ENCODE measurements at regions not wholly inside any gene's neighbourhood (a gene's known extent, or its start where the extent isn't known, plus 50 kb on each side); places are given as distances from the start of the nearest gene placed in this dataset.

DNA sequence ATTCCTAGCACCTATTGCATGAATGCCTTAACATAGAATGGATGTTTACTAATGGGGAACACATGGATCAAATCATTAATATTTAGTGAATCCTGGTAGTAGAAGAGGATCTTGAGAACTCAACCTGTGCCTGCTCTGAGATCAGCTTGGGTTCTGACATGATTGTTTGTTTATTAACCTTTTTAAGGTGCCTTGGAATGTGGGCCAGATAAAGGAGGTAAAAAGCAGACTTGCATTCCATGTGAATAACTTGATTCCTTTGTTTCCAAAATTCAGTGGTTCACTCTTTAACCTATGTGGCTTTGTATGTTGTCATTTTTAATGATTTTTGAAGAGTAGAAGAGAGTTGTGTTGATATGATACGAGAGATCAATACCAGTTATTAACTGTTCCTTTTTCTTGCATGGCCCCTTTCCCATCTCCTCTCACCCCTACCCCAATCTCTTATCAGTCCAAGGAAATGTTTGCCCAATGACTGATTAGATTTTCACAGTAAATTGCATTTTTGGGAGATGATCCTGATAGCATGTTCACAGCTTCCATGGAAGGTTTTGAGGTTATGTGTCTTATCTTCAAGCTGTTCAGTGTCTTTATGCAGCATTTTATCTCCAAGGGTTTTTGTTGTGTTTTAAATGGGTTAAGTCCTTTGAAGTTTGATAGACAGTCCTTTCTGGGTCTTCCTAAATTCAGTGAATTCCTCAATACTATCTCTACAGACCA is 193.7 kb upstream of the FRMD6 start:
- H3K4me3 ChIP-seq (ENCODE audit: low read length in 3 of 3) = no peak overlapping the region
- intact Hi-C loops (cut with DNase I) = no loop called here
- H3K27me3 ChIP-seq (ENCODE audit: control insufficient read depth, insufficient read depth, low read length) = no peaks in the 10 kb centered on the region
- no peak overlapping the region for H3K27ac ChIP-seq (ENCODE audit: low read depth in 2 of 2, low read length in 2 of 2)
- no peaks in the 10 kb centered on the region for H3K9me3 ChIP-seq (ENCODE audit: control insufficient read depth in 2 of 3, insufficient read depth in 1 of 3, low read length in 3 of 3)
- no peaks in the 10 kb centered on the region for H3K4me1 ChIP-seq (ENCODE audit: control insufficient read depth in 2 of 3, insufficient read depth in 2 of 3, low read depth in 1 of 3, low read length in 3 of 3)
- no peak overlapping the region for H3K9ac ChIP-seq (ENCODE audit: low read length in 3 of 3)
- DNase-seq (no peak), FAIRE-seq (no peak)
- no peak for TF ChIP-seq CTCF (IDR thresholded peaks at IDR 0.05; ENCODE audit: borderline replicate concordance, extremely low read depth, insufficient read depth)
- no peaks in the 10 kb centered on the region for H3K36me3 ChIP-seq (ENCODE audit: control insufficient read depth in 2 of 3, insufficient read depth in 3 of 3, low read length in 3 of 3)

DNA sequence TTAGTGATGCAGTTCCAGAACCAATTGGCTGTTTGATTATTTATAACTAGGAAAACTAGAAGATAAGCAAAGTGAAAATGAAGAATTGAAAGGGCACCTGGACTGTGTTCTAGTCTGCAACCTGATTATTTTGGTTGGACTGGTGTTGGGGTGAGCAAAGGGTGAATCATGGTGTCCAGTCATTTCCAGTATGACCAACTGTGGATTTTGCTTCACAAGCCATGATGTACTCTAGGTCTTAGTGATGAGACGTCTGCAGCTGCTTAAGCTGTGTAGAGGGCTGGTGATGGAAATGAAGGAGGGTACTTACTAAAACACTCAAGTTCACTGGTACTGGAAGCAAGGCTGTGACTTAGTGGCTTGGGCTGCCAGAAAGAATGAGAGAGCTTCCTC is 193.2 kb upstream of the FRMD6 start:
- DNase-seq = no peak
- no peak for TF ChIP-seq CTCF (IDR thresholded peaks at IDR 0.05; ENCODE audit: borderline replicate concordance, extremely low read depth, insufficient read depth)
- no peaks in the 10 kb centered on the region for H3K36me3 ChIP-seq (ENCODE audit: control insufficient read depth in 2 of 3, insufficient read depth in 3 of 3, low read length in 3 of 3)
- H3K4me1 ChIP-seq (ENCODE audit: control insufficient read depth in 2 of 3, insufficient read depth in 2 of 3, low read depth in 1 of 3, low read length in 3 of 3) = no peaks in the 10 kb centered on the region
- no peak overlapping the region for H3K27ac ChIP-seq (ENCODE audit: low read depth in 2 of 2, low read length in 2 of 2)
- H3K4me3 ChIP-seq (ENCODE audit: low read length in 3 of 3) = no peak overlapping the region
- no peak overlapping the region for H3K9ac ChIP-seq (ENCODE audit: low read length in 3 of 3)
- intact Hi-C loops (cut with DNase I) = no loop called here
- no peaks in the 10 kb centered on the region for H3K27me3 ChIP-seq (ENCODE audit: control insufficient read depth, insufficient read depth, low read length)
- FAIRE-seq = no peak
- H3K9me3 ChIP-seq (ENCODE audit: control insufficient read depth in 2 of 3, insufficient read depth in 1 of 3, low read length in 3 of 3) = no peaks in the 10 kb centered on the region

DNA sequence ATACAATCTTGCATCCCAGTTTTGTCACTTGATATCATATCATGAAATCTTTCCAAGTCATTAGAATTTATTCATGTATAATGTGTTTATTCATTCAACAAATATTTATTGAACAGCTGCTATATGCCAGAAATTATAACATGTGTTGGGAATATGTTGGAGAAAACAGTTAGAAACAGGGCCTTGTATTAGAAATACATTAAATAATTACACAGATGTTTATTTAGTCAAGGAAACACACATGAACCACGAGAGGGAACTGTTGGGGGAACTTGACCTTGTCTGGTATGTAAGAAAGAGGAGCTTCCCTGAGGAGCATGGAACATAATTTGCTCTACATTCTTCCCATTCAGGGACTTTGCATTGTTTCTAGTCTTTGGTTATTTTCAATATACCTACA is 191.7 kb upstream of the FRMD6 start:
- H3K36me3 ChIP-seq (ENCODE audit: control insufficient read depth in 2 of 3, insufficient read depth in 3 of 3, low read length in 3 of 3) = no peaks in the 10 kb centered on the region
- no peak overlapping the region for H3K9ac ChIP-seq (ENCODE audit: low read length in 3 of 3)
- DNase-seq (no peak), FAIRE-seq (no peak)
- TF ChIP-seq CTCF (IDR thresholded peaks at IDR 0.05; ENCODE audit: borderline replicate concordance, extremely low read depth, insufficient read depth) = no peak
- no peaks in the 10 kb centered on the region for H3K27me3 ChIP-seq (ENCODE audit: control insufficient read depth, insufficient read depth, low read length)
- H3K4me1 ChIP-seq (ENCODE audit: control insufficient read depth in 2 of 3, insufficient read depth in 2 of 3, low read depth in 1 of 3, low read length in 3 of 3) = no peaks in the 10 kb centered on the region
- intact Hi-C loops (cut with DNase I) = no loop called here
- no peaks in the 10 kb centered on the region for H3K9me3 ChIP-seq (ENCODE audit: control insufficient read depth in 2 of 3, insufficient read depth in 1 of 3, low read length in 3 of 3)
- H3K4me3 ChIP-seq (ENCODE audit: low read length in 3 of 3) = no peak overlapping the region
- no peak overlapping the region for H3K27ac ChIP-seq (ENCODE audit: low read depth in 2 of 2, low read length in 2 of 2)

GRCh38 chr14:51462182-51462581 is 189.5 kb upstream of the FRMD6 start:
- Histone ChIP-seq H3K9me3 (ENCODE audit: control insufficient read depth in 2 of 3, insufficient read depth in 1 of 3, low read length in 3 of 3) (no peaks in the 10 kb centered on the region), H3K4me3 (ENCODE audit: low read length in 3 of 3) (no peak overlapping the region), H3K9ac (ENCODE audit: low read length in 3 of 3) (no peak overlapping the region), H3K36me3 (ENCODE audit: control insufficient read depth in 2 of 3, insufficient read depth in 3 of 3, low read length in 3 of 3) (no peaks in the 10 kb centered on the region), H3K4me1 (ENCODE audit: control insufficient read depth in 2 of 3, insufficient read depth in 2 of 3, low read depth in 1 of 3, low read length in 3 of 3) (no peaks in the 10 kb centered on the region), H3K27ac (ENCODE audit: low read depth in 2 of 2, low read length in 2 of 2) (no peak overlapping the region), H3K27me3 (ENCODE audit: control insufficient read depth, insufficient read depth, low read length) (no peaks in the 10 kb centered on the region)
- intact Hi-C loops (cut with DNase I) = no loop called here
- FAIRE-seq (no peak), DNase-seq (no peak)
- TF ChIP-seq CTCF (IDR thresholded peaks at IDR 0.05; ENCODE audit: borderline replicate concordance, extremely low read depth, insufficient read depth) = no peak

Measured in kidney (tissue), 13 donors.